ENCODE measurements at regions not wholly inside any gene's neighbourhood (a gene's known extent, or its start where the extent isn't known, plus 50 kb on each side); places are given as distances from the start of the nearest gene placed in this dataset.

DNA sequence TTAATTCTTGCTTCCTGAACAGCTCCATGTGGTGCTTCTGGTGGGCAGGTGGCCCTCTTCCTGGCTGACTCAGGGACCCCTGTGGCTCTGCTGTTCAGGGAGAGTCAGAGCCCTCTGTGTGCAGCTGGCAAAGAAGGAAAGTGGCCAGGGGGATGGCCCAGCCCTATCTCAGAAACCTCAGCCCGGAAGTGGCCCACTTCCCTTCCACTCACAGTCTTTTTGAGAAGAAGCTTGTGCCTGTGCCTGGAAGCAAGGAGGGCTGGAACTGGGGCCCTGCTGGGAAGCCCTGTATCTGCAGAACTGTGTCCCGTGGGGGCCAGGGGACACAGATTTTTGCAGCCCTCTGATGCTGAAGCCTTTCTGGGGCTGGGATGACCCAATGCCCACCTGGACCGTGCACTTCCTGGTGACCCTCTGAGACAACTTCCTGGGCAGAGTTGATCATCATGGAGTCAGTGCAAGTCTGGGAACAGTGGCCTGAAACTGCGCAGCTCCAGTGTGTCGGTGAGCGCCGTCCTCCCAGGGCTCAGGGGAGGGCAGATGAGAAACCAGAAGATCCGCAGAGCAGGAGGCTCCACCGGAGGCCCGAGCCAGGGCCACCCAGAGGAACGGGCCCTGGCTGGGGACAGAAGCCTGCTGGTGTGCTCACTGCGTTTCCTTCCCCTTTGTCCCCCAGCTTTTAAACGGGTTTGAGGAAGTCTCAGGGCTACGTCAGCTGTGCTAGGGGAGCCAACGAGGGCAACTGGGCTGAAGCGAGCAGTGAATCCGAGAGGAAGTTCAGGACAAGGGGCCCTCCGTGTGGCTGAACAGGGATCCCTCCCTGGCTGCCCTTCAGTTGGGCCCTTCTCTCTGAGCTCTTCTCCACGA is 217.4 kb upstream of the RTL1 start:
- H3K9ac ChIP-seq (ENCODE audit: low read length): no peak overlapping the region
- no peaks in the 10 kb centered on the region for H3K4me1 ChIP-seq (ENCODE audit: insufficient read depth, low read length)
- H3K9me3 ChIP-seq (ENCODE audit: low read length): no peaks in the 10 kb centered on the region
- no peaks in the 10 kb centered on the region for H3K27me3 ChIP-seq (ENCODE audit: control insufficient read depth in 1 of 2, insufficient read depth in 2 of 2, low read length in 2 of 2)
- no peak overlapping the region for H3K4me3 ChIP-seq (ENCODE audit: low read depth in 1 of 2, low read length in 2 of 2)
- no peaks in the 10 kb centered on the region for H3K36me3 ChIP-seq (ENCODE audit: insufficient read depth, low read length)
- no peak overlapping the region for H3K27ac ChIP-seq (ENCODE audit: low read depth, low read length)

DNA sequence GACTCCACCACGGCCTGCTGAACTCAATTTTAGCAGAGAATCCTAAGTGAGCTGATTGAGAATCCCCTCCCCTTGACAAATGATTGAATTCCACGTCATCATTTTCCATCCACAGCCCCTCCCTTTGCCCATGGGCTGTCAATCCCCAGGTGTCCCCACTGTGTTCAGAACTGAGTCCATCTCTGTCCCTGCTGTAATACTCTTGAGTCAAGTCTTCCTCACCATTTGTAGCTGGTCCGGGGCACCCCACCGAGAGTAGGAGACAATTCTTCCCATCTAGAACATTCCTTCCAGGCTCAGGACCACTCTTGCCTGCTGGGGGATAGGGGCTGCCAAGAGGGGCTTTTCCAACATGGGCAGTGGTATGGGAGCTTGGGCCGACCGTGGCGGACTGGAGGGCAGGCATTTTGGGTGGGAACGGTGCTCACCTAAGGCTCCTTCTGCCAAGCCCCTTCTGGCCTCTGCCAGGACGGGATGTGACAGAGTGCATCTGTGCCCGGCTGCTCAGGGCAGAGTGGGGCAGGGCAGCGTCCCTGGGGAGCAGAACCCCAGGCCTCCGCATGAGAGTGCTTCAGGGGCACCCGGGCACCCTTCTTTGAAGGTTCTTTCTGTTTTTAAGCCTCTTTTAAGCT is 218.1 kb upstream of the RTL1 start:
- H3K4me1 ChIP-seq (ENCODE audit: insufficient read depth, low read length): no peaks in the 10 kb centered on the region
- H3K27ac ChIP-seq (ENCODE audit: low read depth, low read length): no peak overlapping the region
- H3K36me3 ChIP-seq (ENCODE audit: insufficient read depth, low read length): no peaks in the 10 kb centered on the region
- H3K4me3 ChIP-seq (ENCODE audit: low read depth in 1 of 2, low read length in 2 of 2): no peak overlapping the region
- H3K27me3 ChIP-seq (ENCODE audit: control insufficient read depth in 1 of 2, insufficient read depth in 2 of 2, low read length in 2 of 2): no peaks in the 10 kb centered on the region
- H3K9me3 ChIP-seq (ENCODE audit: low read length): no peaks in the 10 kb centered on the region
- no peak overlapping the region for H3K9ac ChIP-seq (ENCODE audit: low read length)

DNA sequence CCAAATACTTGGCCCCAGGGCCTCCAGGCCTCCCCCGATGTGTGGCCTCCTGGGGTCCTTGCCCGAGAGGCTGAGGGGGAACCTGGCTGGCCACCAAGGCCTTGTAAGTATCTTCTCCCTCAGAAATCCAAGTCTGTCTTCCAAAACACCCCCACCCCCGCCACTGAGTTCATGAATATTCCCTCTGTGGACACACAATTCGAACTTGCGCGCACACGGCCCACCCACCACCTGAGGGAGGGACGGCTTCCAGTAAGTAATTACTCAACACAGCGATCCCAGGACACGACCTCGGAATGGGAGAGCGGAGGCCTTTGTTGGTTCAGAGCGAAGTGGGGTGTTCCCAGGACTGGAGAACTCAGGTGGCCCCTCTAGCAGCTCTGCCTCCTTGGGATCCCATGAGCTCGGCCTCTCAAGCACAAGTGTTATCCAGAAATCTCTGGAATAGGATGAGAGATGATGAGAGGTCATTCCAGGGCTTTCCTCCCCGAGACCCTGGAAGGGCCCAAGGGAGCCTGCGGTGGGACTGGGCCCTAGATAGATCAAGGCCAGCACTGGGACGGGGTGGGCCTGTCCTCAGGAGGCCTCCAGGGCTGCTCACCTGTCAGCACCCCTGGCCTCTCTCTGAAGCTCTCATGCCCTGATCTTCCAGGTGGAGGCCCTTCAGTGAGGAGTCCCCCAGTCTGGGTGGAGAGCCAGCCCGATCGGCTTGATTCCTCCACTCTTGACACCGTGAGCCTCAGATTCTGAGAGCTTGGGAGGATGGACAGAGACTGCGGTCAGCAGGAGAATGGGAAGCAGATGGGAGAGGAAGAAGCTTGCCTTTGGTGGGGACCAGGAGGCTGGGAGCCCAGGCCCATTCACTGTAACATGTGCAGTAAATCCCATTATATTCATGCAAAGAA is 219.0 kb upstream of the RTL1 start:
- no peak overlapping the region for H3K9ac ChIP-seq (ENCODE audit: low read length)
- H3K4me3 ChIP-seq (ENCODE audit: low read depth in 1 of 2, low read length in 2 of 2): no peak overlapping the region
- no peak overlapping the region for H3K27ac ChIP-seq (ENCODE audit: low read depth, low read length)
- H3K4me1 ChIP-seq (ENCODE audit: insufficient read depth, low read length): no peaks in the 10 kb centered on the region
- no peaks in the 10 kb centered on the region for H3K36me3 ChIP-seq (ENCODE audit: insufficient read depth, low read length)
- no peaks in the 10 kb centered on the region for H3K9me3 ChIP-seq (ENCODE audit: low read length)
- H3K27me3 ChIP-seq (ENCODE audit: control insufficient read depth in 1 of 2, insufficient read depth in 2 of 2, low read length in 2 of 2): no peaks in the 10 kb centered on the region

DNA sequence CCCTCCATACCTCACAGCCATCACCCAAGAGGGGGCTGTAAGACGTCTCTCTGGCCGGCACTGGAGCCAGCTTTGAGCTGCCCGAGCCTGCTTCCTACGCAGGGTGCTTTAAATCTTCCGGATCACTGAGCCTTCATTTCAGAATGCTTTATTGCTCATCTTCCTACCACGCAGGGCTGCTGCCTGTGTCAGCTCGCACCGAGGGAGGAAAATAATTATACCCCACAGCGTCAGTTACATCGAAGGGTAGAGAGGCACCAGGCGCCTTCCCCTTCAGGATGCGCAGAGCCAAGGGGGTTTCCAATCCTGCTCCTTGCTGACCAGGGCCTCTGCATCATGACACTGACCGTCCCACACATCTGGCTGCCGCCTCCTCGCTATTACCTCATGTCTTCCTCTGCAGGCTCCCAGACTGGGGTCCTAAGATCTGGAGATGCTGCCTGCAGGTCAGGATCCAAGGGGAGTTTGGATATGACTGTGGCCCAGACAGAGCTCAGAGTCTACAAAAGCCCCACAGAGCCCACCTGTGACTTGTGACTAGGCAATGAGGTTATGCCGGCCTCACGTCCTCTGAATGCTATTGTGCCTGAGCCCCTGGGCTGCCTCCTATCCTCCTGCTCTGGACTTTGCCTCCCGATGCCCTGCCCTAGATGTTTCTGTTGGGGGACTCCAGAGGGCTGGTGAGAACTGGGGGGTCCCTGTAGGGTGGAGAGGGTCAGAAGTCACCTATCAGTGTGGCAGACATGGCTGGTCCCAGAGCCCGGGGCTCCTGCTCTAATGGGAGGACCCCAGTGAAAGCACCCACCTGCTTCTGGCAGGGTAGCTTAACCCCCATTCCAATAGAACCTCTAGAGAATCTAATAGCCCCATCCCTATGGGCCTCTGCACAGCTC is 220.3 kb upstream of the RTL1 start:
- Histone ChIP-seq H3K4me1 (ENCODE audit: insufficient read depth, low read length) (no peaks in the 10 kb centered on the region), H3K27me3 (ENCODE audit: control insufficient read depth in 1 of 2, insufficient read depth in 2 of 2, low read length in 2 of 2) (peaks cover 0 to 5% of the 10 kb centered on the region in 2 donors), H3K4me3 (ENCODE audit: low read depth in 1 of 2, low read length in 2 of 2) (no peak overlapping the region), H3K36me3 (ENCODE audit: insufficient read depth, low read length) (no peaks in the 10 kb centered on the region), H3K9me3 (ENCODE audit: low read length) (no peaks in the 10 kb centered on the region), H3K27ac (ENCODE audit: low read depth, low read length) (no peak overlapping the region), H3K9ac (ENCODE audit: low read length) (no peak overlapping the region)

DNA sequence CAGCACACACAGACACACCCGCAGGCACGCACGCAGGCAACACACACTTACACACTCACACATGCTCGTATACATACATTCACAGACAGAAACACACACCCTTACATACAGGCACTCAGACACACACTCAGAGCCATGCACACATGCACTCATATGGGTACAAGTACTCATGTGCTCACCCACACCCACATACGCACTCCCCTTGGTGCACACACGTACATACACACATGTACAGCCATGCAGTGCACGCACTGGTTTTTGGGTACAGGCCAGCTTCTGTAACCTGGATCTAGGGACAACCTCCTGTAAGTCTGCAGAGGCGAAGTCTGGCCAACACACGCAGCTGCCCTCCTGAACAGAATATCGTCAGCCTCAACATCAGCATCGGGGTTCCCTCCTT is 221.3 kb upstream of the RTL1 start:
- Histone ChIP-seq H3K27me3 (ENCODE audit: control insufficient read depth in 1 of 2, insufficient read depth in 2 of 2, low read length in 2 of 2) (peaks cover 0 to 5% of the 10 kb centered on the region in 2 donors), H3K27ac (ENCODE audit: low read depth, low read length) (no peak overlapping the region), H3K9me3 (ENCODE audit: low read length) (no peaks in the 10 kb centered on the region), H3K4me3 (ENCODE audit: low read depth in 1 of 2, low read length in 2 of 2) (no peak overlapping the region), H3K9ac (ENCODE audit: low read length) (no peak overlapping the region), H3K36me3 (ENCODE audit: insufficient read depth, low read length) (no peaks in the 10 kb centered on the region), H3K4me1 (ENCODE audit: insufficient read depth, low read length) (no peaks in the 10 kb centered on the region)

DNA sequence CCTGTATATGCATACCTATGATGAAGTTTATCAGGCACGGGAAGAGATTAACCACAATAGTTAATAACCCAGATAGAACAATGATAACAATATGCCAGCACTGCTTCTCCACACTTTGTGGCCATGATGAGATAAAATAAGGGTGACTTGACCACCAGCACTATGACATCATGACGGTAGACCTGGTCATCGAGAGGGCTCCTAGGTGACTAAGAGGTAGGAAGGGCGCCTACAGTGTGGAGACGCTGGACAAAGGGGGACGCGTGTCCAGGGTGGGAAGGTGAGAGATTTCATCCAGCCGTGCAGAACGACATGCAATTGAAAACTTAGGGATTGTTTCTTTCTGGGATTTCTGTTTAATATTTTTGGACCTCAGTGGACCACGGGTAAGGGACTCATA is 221.8 kb upstream of the RTL1 start:
- Histone ChIP-seq H3K27me3 (ENCODE audit: control insufficient read depth in 1 of 2, insufficient read depth in 2 of 2, low read length in 2 of 2) (peaks cover 0 to 5% of the 10 kb centered on the region in 2 donors), H3K36me3 (ENCODE audit: insufficient read depth, low read length) (no peaks in the 10 kb centered on the region), H3K4me1 (ENCODE audit: insufficient read depth, low read length) (no peaks in the 10 kb centered on the region), H3K9me3 (ENCODE audit: low read length) (no peaks in the 10 kb centered on the region), H3K9ac (ENCODE audit: low read length) (no peak overlapping the region), H3K27ac (ENCODE audit: low read depth, low read length) (no peak overlapping the region), H3K4me3 (ENCODE audit: low read depth in 1 of 2, low read length in 2 of 2) (no peak overlapping the region)

DNA sequence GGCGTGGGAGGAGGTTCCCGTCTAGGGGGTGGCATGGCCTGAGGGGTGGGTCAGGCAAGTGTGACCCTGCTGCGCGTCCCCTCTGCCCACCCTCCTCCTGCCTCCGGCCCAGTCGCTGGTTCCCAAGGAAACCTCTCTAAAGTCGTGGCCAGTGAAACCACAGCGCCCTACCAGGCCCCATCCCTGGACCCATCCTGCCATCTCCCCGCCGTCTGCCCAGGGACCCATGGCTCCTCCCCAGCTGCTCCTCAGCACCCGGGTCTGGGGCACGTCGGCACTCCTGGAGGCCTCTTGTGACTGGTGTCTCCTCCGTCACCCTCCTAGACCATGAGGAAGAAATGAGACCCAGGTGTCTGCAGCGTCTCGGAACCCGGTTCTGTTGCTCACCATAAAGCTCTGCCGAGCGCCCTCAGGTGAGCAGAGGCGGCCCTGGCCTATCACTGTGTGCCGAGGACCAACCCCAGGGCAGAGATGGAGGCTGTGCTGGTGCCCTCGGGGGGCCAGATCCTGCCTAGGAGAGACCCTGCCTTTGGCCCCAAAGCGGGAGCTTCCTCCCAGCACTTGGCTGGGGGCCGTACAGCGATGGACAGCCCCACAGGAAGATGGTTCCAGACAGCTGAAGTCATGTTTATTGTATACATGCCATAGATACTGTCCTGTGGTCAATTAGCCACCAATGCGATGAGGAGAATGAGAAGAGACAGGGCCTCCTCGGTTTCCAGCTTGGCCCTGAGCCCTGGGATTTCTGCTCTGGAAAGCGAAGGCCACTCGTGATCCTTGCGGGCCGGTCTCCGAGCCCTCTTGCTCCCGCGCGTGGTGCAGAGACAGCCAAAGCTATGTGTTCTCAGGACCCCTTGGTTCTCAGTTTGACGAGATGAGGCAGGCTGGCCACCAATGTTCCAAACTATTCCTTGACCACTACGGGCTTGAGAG is 222.5 kb upstream of the RTL1 start:
- peaks cover 0 to 5% of the 10 kb centered on the region in 2 donors for H3K27me3 ChIP-seq (ENCODE audit: control insufficient read depth in 1 of 2, insufficient read depth in 2 of 2, low read length in 2 of 2)
- H3K4me1 ChIP-seq (ENCODE audit: insufficient read depth, low read length): no peaks in the 10 kb centered on the region
- H3K4me3 ChIP-seq (ENCODE audit: low read depth in 1 of 2, low read length in 2 of 2): no peak overlapping the region
- no peaks in the 10 kb centered on the region for H3K36me3 ChIP-seq (ENCODE audit: insufficient read depth, low read length)
- no peaks in the 10 kb centered on the region for H3K9me3 ChIP-seq (ENCODE audit: low read length)
- H3K9ac ChIP-seq (ENCODE audit: low read length): no peak overlapping the region
- no peak overlapping the region for H3K27ac ChIP-seq (ENCODE audit: low read depth, low read length)

DNA sequence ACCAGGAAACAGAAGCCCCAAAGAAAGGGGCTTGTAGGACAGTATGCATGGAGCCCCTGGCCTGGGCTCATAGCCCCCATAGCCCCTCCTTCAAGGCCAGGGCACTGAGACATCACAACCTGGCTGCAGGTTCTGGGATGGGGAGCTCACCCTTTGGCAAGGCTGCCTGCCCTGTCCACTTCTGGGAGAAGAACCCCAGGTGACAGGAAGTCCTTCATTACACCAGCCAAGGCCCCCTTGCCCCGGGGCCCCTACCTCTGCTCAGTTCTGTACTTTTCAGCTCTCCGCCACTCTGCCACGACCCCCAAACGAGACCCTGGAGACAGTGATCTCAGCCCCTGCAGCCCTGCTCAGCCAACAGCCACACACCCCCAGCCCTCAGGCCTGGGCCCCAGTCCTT is 223.2 kb upstream of the RTL1 start:
- Histone ChIP-seq H3K4me1 (ENCODE audit: insufficient read depth, low read length) (no peaks in the 10 kb centered on the region), H3K27me3 (ENCODE audit: control insufficient read depth in 1 of 2, insufficient read depth in 2 of 2, low read length in 2 of 2) (peaks cover 0 to 5% of the 10 kb centered on the region in 2 donors), H3K9me3 (ENCODE audit: low read length) (no peaks in the 10 kb centered on the region), H3K9ac (ENCODE audit: low read length) (no peak overlapping the region), H3K36me3 (ENCODE audit: insufficient read depth, low read length) (no peaks in the 10 kb centered on the region), H3K27ac (ENCODE audit: low read depth, low read length) (no peak overlapping the region), H3K4me3 (ENCODE audit: low read depth in 1 of 2, low read length in 2 of 2) (no peak overlapping the region)

DNA sequence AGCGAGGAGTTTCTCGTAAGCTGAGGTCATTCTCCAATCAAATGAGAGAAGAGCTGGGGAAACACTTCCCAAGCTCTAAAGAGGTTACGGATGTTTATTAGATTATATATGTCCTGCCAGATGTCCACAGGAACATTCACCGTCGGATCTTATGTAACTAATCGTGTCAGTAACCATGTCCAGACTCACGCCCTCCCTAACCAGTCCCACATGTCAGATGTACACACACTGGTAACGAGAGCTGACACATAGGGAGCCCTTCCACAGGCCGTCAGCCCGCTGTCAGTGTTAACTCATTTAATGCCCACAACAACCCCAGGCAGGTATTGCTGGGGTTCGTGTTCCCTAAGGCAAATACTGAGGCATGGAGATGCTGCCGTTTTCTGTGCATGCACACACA is 223.7 kb upstream of the RTL1 start:
- Histone ChIP-seq H3K4me1 (ENCODE audit: insufficient read depth, low read length) (no peaks in the 10 kb centered on the region), H3K27ac (ENCODE audit: low read depth, low read length) (no peak overlapping the region), H3K4me3 (ENCODE audit: low read depth in 1 of 2, low read length in 2 of 2) (no peak overlapping the region), H3K27me3 (ENCODE audit: control insufficient read depth in 1 of 2, insufficient read depth in 2 of 2, low read length in 2 of 2) (peaks cover 0 to 5% of the 10 kb centered on the region in 2 donors), H3K9me3 (ENCODE audit: low read length) (no peaks in the 10 kb centered on the region), H3K36me3 (ENCODE audit: insufficient read depth, low read length) (no peaks in the 10 kb centered on the region), H3K9ac (ENCODE audit: low read length) (no peak overlapping the region)
